ENCODE measurements at regions not wholly inside any gene's neighbourhood (a gene's known extent, or its start where the extent isn't known, plus 50 kb on each side); places are given as distances from the start of the nearest gene placed in this dataset.

GRCh38 chr14:55734731-55735130, 154.7 kb downstream of the KTN1 start:
- no peak overlapping the region for H3K4me3 Mint-ChIP-seq (ENCODE audit: unreplicated experiment)
- DNase-seq, result no peak
- no peaks in the 10 kb centered on the region for H3K27me3 Mint-ChIP-seq (ENCODE audit: unreplicated experiment)
- no peak for TF ChIP-seq CTCF (IDR thresholded peaks at IDR 0.05; ENCODE audit: partially characterized antibody, unreplicated experiment)
- peaks cover 5% of the 10 kb centered on the region for H3K36me3 Mint-ChIP-seq (ENCODE audit: unreplicated experiment)
- peaks cover 8% of the 10 kb centered on the region for H3K4me1 Mint-ChIP-seq (ENCODE audit: low read depth, unreplicated experiment)
- no peaks in the 10 kb centered on the region for H3K9me3 Mint-ChIP-seq (ENCODE audit: unreplicated experiment)
- no peak overlapping the region for H3K27ac Mint-ChIP-seq (ENCODE audit: unreplicated experiment)

DNA sequence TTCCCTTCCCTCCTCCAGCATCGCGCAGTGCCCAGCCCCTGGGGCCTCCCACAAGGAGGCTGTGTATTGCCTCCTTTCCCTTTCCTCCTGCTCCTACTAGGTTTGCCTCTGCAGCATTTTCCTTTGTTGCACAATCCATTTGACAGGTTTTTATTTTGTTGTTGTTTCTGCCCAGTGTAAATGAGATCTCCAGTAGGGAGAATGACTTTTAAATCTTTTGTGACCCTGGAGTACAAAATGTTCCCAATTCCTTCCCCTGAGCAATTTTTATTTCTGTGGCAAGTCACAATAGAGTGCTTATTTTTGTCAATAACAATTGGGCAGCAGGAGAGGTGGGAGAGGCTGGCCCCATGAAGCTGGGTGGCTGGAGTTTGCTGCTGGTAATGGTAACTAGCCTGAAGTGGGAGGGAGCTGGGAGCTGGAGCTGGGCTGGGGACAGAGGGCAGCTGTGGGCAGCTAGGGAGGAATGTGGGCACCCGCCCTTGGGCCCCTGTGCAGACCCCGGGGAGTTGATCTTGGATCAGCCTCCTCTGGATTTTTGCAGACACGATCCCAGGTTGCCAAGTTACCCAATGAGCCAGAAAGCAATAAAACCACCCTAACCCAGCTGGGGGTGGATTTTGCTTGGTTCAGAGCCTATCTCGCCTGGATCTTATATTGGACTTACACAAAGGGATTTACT, 160.1 kb downstream of the KTN1 start:
- peaks cover 2% of the 10 kb centered on the region for H3K9me3 Mint-ChIP-seq (ENCODE audit: unreplicated experiment)
- no peak overlapping the region for H3K27ac Mint-ChIP-seq (ENCODE audit: unreplicated experiment)
- H3K4me3 Mint-ChIP-seq (ENCODE audit: unreplicated experiment), result no peak overlapping the region
- DNase-seq, result no peak
- H3K4me1 Mint-ChIP-seq (ENCODE audit: low read depth, unreplicated experiment), result peaks cover 3% of the 10 kb centered on the region
- TF ChIP-seq CTCF (IDR thresholded peaks at IDR 0.05; ENCODE audit: partially characterized antibody, unreplicated experiment), result no peak
- H3K36me3 Mint-ChIP-seq (ENCODE audit: unreplicated experiment), result peaks cover 5% of the 10 kb centered on the region
- peaks cover 2% of the 10 kb centered on the region for H3K27me3 Mint-ChIP-seq (ENCODE audit: unreplicated experiment)

DNA sequence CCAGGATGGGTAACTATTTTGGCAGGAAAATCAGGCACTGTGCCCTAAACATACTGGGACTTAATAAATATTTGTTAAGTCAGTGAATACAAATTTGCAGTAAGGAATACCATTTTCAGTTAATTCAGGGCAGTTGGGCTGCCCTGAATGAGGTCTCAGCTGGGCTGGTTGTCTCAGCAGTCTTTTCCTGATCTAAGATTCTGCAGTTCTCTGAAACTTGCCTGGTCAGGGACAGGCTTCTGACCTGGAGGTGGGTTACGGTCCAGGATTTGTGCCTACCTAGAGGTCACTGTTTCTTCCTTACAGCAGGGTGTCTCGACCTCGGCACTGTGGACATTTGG, 160.6 kb downstream of the KTN1 start:
- peaks cover 3% of the 10 kb centered on the region for H3K4me1 Mint-ChIP-seq (ENCODE audit: low read depth, unreplicated experiment)
- no peak overlapping the region for H3K4me3 Mint-ChIP-seq (ENCODE audit: unreplicated experiment)
- DNase-seq, result no peak
- H3K27ac Mint-ChIP-seq (ENCODE audit: unreplicated experiment), result no peak overlapping the region
- peaks cover 2% of the 10 kb centered on the region for H3K9me3 Mint-ChIP-seq (ENCODE audit: unreplicated experiment)
- peaks cover 4% of the 10 kb centered on the region for H3K36me3 Mint-ChIP-seq (ENCODE audit: unreplicated experiment)
- no peak for TF ChIP-seq CTCF (IDR thresholded peaks at IDR 0.05; ENCODE audit: partially characterized antibody, unreplicated experiment)
- H3K27me3 Mint-ChIP-seq (ENCODE audit: unreplicated experiment), result peaks cover 2% of the 10 kb centered on the region

GRCh38 chr14:55741240-55741639, 161.2 kb downstream of the KTN1 start:
- no peak overlapping the region for H3K4me3 Mint-ChIP-seq (ENCODE audit: unreplicated experiment)
- DNase-seq, result no peak
- H3K27ac Mint-ChIP-seq (ENCODE audit: unreplicated experiment), result no peak overlapping the region
- no peak for TF ChIP-seq CTCF (IDR thresholded peaks at IDR 0.05; ENCODE audit: partially characterized antibody, unreplicated experiment)
- H3K27me3 Mint-ChIP-seq (ENCODE audit: unreplicated experiment), result peaks cover 2% of the 10 kb centered on the region
- peaks cover 3% of the 10 kb centered on the region for H3K4me1 Mint-ChIP-seq (ENCODE audit: low read depth, unreplicated experiment)
- peaks cover 2% of the 10 kb centered on the region for H3K9me3 Mint-ChIP-seq (ENCODE audit: unreplicated experiment)
- H3K36me3 Mint-ChIP-seq (ENCODE audit: unreplicated experiment), result no peaks in the 10 kb centered on the region

DNA sequence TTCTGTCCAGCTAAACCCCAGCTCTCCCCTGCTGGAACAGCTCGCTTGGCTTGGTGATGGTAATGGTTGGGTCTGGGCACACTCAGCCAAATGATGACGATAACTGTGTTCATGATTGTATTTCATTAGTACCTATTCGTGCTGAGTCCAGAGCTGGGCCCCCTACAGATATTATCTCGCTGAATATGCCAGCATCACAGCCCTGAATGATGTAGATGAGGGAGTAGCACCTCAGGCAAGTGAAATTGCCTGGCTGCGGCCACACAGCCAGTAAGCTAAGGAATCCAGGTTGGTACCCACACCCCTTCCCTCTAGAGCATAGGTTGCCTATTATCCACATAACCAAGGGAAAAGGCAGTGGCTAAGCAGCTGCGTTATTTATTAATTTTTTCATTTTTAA, 163.5 kb downstream of the KTN1 start:
- Mint-ChIP-seq H3K9me3 (ENCODE audit: unreplicated experiment) (peaks cover 4% of the 10 kb centered on the region), H3K36me3 (ENCODE audit: unreplicated experiment) (no peaks in the 10 kb centered on the region), H3K27me3 (ENCODE audit: unreplicated experiment) (peaks cover 4% of the 10 kb centered on the region), H3K27ac (ENCODE audit: unreplicated experiment) (no peak overlapping the region), H3K4me1 (ENCODE audit: low read depth, unreplicated experiment) (peaks cover 3% of the 10 kb centered on the region), H3K4me3 (ENCODE audit: unreplicated experiment) (no peak overlapping the region)
- DNase-seq, result no peak
- no peak for TF ChIP-seq CTCF (IDR thresholded peaks at IDR 0.05; ENCODE audit: partially characterized antibody, unreplicated experiment)

Data from glutamatergic neuron (in vitro differentiated cells).